ENCODE measurements at regions not wholly inside any gene's neighbourhood (a gene's known extent, or its start where the extent isn't known, plus 50 kb on each side); places are given as distances from the start of the nearest gene placed in this dataset.
A peak's percentile ranks its signal among the peaks of the same experiment; 100 is the strongest.

DNA sequence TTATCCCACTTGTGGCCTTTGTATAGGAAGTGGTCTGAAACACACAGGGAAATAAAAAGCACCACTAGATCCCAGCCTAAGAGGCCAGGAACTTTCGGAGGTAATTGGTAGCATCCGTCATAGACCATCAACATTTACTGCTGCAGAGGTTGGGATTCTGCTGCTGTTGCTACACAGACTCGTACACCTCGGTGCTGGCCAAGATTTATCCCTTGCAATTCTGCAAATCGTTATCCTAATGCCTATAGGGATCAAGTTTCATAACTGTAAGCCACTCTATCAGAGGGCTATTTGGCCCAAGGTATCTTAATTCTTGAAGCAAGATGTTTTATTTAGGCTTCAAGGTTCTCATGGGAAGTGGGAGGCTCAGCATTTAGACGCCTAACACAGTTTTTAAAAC is 913.6 kb downstream of the GALC start:
- Histone ChIP-seq H3K4me3 (ENCODE audit: low read depth, low read length) (no peak overlapping the region), H3K36me3 (ENCODE audit: control insufficient read depth, insufficient read depth, low read length) (no peaks in the 10 kb centered on the region), H3K27me3 (ENCODE audit: control insufficient read depth, insufficient read depth, low read length) (no peaks in the 10 kb centered on the region)
- TF ChIP-seq, protein P1, sequence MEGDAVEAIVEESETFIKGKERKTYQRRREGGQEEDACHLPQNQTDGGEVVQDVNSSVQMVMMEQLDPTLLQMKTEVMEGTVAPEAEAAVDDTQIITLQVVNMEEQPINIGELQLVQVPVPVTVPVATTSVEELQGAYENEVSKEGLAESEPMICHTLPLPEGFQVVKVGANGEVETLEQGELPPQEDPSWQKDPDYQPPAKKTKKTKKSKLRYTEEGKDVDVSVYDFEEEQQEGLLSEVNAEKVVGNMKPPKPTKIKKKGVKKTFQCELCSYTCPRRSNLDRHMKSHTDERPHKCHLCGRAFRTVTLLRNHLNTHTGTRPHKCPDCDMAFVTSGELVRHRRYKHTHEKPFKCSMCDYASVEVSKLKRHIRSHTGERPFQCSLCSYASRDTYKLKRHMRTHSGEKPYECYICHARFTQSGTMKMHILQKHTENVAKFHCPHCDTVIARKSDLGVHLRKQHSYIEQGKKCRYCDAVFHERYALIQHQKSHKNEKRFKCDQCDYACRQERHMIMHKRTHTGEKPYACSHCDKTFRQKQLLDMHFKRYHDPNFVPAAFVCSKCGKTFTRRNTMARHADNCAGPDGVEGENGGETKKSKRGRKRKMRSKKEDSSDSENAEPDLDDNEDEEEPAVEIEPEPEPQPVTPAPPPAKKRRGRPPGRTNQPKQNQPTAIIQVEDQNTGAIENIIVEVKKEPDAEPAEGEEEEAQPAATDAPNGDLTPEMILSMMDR (IDR thresholded peaks at IDR 0.05; ENCODE audit: insufficient read depth, low read length, poor library complexity, severe bottlenecking): no peak
- no peak for DNase-seq (ENCODE audit: low read depth)

DNA sequence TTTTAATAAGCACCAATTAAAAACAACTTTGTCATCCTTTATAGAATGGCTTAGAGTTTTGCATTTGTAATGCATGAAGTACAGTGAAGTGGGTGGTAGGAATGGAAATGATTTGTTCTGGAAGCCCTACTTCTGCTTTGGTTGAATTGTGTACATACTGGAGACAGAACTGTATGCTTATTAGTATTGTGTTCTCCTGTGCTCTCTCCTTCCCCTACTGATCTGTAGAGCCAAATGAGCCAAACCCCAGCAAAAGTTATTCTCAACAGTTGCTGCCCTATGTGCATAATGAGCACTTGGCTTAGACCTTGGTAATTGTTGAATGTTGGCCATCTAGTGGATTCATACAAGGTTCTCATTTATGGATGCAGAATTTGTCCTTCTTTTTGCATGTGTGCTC is 916.1 kb downstream of the GALC start:
- Histone ChIP-seq H3K4me3 (ENCODE audit: low read depth, low read length) (no peak overlapping the region), H3K27me3 (ENCODE audit: control insufficient read depth, insufficient read depth, low read length) (no peaks in the 10 kb centered on the region), H3K36me3 (ENCODE audit: control insufficient read depth, insufficient read depth, low read length) (no peaks in the 10 kb centered on the region)
- no peak for DNase-seq (ENCODE audit: low read depth)
- TF ChIP-seq, protein P1 (IDR thresholded peaks at IDR 0.05; ENCODE audit: insufficient read depth, low read length, poor library complexity, severe bottlenecking): no peak

DNA sequence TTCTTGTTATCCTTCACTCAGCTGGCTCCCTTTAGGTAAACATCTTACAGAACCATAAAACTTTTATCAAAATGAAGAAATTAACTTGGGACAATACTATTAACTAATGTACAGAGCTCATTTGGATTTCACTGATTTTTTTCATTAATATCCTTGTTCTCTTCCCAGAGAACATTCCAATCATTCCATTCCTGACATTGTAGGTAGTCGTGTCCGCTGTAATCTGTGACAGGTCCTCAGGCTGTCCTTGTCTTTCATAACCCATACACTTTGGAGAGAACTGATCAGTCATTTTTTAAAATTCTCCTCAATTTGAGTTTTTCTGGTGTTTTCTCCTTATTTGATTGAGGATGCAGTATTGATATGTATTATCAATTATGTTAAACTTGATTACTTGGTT is 916.8 kb downstream of the GALC start:
- H3K27me3 ChIP-seq (ENCODE audit: control insufficient read depth, insufficient read depth, low read length): no peaks in the 10 kb centered on the region
- H3K4me3 ChIP-seq (ENCODE audit: low read depth, low read length): no peak overlapping the region
- no peak for DNase-seq (ENCODE audit: low read depth)
- TF ChIP-seq, protein P1 (IDR thresholded peaks at IDR 0.05; ENCODE audit: insufficient read depth, low read length, poor library complexity, severe bottlenecking): no peak
- no peaks in the 10 kb centered on the region for H3K36me3 ChIP-seq (ENCODE audit: control insufficient read depth, insufficient read depth, low read length)

DNA sequence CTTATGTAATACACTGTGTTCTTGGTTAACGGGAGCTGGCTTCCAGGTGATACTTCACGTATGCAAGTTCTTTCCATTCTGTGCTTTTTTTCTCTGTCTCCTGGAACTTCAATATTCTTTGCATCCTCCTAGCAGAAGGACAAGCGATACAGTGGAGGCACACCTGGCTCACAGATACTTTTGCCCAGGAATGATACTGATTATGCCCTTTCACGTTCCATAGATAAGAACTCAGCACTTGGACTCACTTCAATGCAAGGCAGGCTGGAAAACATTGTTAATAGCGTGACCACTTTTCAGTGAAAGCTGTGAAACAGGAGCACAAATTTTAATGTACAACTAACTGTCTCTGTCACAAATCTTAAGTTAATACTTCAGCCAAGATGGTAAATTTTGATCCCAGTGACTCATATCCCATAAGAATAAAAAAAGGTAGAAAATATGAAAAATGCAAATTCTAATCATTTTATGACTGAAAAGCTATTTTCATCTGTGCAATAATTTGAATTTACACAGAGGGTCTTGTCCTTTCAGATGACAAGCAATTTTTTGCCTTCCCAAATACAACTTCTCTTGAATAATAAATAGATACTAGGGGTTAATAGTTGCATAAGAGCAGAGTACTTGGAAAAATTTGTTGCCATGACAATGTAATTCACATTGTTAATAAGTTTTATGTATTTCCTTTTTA is 919.0 kb downstream of the GALC start:
- TF ChIP-seq, protein P1 (IDR thresholded peaks at IDR 0.05; ENCODE audit: insufficient read depth, low read length, poor library complexity, severe bottlenecking): no peak
- no peak for DNase-seq (ENCODE audit: low read depth)
- H3K4me3 ChIP-seq (ENCODE audit: low read depth, low read length): no peak overlapping the region
- no peaks in the 10 kb centered on the region for H3K36me3 ChIP-seq (ENCODE audit: control insufficient read depth, insufficient read depth, low read length)
- H3K27me3 ChIP-seq (ENCODE audit: control insufficient read depth, insufficient read depth, low read length): no peaks in the 10 kb centered on the region

DNA sequence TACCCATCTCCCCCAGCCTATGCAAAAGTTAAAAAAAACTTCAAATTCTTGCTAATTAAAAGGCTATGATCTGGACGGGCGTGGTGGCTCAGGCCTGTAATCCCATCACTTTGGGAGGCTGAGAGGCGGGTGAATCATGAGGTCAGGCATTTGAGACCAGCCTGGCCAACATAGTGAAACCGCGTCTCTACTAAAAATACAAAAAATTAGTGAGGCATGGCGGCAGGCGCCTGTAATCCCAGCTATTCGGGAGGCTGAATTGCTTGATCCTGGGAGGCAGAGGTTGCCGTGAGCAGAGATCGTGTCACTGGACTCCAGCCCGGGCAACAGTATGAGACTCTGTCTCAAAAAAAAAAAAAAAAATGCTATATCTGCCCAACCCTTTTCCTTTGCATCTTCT is 925.4 kb downstream of the GALC start:
- peak; percentile 25 for DNase-seq (ENCODE audit: low read depth)
- H3K27me3 ChIP-seq (ENCODE audit: control insufficient read depth, insufficient read depth, low read length): no peaks in the 10 kb centered on the region
- no peaks in the 10 kb centered on the region for H3K36me3 ChIP-seq (ENCODE audit: control insufficient read depth, insufficient read depth, low read length)
- TF ChIP-seq, protein P1 (IDR thresholded peaks at IDR 0.05; ENCODE audit: insufficient read depth, low read length, poor library complexity, severe bottlenecking): no peak
- H3K4me3 ChIP-seq (ENCODE audit: low read depth, low read length): no peak overlapping the region

DNA sequence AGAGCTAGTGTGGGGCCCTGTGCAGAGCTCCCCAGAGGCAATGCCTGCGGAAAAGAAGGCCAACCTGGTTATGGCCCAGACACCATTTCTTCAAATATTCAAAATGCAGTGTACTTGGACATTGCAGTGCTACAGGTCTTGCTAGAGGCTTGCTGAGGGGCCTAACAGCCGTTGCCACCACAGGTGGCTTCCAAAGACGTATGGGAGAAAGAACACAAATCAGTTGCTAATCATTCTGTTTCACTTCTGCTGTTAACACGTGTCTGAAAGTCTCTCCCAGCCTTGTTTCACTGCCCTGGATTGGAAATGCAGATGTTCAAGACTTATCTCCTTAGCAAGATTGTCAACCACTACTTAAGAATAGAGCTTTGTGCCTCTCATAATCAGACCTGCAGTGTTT is 925.9 kb downstream of the GALC start:
- TF ChIP-seq, protein P1 (IDR thresholded peaks at IDR 0.05; ENCODE audit: insufficient read depth, low read length, poor library complexity, severe bottlenecking): no peak
- no peak for DNase-seq (ENCODE audit: low read depth)
- H3K27me3 ChIP-seq (ENCODE audit: control insufficient read depth, insufficient read depth, low read length): no peaks in the 10 kb centered on the region
- H3K4me3 ChIP-seq (ENCODE audit: low read depth, low read length): no peak overlapping the region
- H3K36me3 ChIP-seq (ENCODE audit: control insufficient read depth, insufficient read depth, low read length): no peaks in the 10 kb centered on the region

Measured in kidney epithelial cell (primary cell).